NCI-H1048 (cell line): ENCODE measurements at regions not wholly inside any gene's neighbourhood (a gene's known extent, or its start where the extent isn't known, plus 50 kb on each side); places are given as distances from the start of the nearest gene placed in this dataset.
"Not testable (repeated sequence)": the region's sequence is repeated elsewhere in the genome, so short reads cannot be mapped to it uniquely, and the experiment has no call there.

Experiments used
- DNase-seq: peaks from one replicate; lab custom pipeline; 2025; lab: John Stamatoyannopoulos, UW

DNA sequence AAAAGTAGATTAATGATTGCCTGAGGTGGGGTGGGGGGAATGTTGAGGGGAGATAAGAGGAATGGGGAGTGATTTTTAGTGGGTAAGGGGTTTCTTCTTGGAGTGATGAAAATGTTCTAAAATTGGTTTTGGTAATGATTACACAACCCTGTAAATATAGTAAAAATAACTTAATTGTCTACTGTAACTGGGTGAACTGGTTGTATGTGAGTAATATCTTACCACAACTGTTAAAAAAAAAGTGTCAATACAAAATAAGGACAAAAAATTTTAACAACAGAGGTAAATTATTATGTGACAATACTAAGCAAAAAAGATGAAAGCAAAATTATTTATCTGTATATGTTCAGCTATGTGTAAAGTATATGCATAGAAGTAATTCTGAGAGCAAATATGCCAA is 86.3 kb upstream of the RASSF8 start:
- DNase-seq = no peak

GRCh38 chr12:25875661-25876060 is 82.8 kb upstream of the RASSF8 start:
- DNase-seq = no peak

- no peak for DNase-seq
These were observed 82.0 kb upstream of the RASSF8 start for GRCh38 chr12:25876383-25877045.

GRCh38 chr12:25877446-25877845 is 81.0 kb upstream of the RASSF8 start:
- no peak for DNase-seq

DNA sequence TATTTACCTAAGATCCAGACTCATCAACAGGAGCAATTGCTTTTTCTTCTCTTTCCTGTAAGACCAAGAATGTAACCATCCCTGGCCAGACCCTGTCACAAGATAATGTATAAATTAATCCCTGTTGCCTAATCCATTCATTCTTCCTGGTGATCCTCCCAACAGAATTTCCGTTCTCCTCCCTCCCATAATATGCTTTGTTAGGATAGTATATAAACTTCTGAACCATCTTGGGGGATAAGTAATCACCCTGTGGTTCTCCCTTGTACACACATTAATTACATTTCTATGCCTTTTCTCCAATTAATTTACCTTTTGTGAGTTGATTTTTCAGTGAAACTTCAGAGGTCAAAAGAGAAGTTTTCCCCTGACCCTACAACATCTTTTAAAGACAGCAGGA is 76.2 kb upstream of the RASSF8 start:
- no peak for DNase-seq

DNA sequence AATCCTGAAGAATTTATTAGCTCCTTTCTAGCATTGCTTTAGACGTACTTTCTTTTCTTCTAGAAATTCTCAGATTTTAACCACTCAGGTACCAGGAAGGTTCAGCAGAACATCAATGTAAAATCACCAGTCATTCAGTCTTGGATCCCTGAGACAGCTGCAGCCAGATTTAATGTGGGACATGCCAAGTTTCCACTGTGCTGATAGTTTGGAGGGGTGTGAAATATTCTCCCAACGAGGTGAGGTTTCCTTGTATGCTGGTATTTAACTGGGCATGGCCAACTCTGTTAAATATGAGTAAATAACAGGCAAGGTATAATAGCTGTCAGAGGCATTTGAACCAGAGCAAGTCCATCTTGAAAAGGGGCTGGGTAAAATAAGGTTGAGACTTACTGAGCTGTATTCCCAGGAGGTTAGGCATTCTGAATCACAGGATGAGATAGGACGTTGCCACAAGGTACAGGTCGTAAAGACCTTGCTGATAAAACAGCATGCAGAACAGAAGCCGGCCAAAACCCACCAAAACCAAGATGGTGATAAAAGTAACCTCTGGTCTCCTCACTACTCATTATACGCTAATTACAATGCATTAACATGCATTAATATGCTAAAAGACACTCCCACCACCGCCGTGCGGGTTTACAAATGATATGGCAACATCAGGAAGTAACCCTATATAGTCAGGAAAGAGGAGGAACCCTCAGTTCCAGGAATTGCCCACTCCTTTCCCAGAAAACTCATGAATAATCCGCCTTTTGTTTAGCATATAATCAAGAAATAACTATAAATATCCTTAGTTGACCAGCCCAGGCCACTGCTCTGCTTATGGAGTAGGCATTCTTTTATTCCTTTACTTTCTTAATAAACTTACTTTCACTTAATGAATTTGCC is 75.2 kb upstream of the RASSF8 start:
- no peak for DNase-seq

DNA sequence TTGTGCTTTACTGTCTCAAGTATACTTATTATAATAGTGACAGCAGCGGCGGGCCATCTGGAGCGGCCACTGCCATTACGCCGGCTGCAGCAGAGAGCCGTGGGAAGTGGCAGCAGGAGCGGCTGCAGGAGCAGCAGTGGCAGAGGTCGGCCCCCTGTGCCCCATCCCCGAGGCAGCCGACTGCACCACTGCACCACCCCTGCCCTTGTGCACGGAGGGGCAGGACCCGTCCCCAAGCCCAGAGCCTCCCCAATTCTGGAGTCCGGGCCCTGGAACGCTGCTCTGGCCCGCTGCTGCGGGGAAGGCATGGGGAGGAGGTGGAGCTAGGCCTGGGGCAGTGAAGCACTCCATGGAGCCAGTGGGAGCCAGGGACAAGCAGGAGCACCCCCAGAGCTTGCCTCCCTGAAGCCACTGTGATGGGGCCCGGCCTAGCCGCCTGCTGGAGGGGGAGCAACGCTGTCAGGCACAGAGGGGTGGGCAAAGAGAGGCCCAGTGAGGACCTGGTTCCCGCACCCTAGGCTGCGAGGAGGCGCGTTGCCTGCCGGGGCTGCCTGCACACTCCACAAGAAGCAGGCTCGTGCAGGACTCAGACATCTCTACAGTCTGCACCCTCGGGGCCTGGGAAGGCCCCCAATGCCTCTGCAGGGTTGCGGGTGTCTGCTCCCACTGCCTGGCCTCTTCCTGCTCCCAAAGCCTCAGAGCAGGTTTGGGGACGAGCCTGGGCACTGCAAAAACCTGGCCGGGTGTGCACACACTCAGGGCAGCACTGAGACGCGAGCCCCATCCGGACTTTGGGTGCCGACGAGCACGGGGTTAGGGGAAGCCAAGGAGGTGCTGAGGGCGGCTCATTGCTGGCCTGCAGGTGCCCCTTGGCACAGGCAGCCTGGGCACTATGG is 74.2 kb upstream of the RASSF8 start:
- DNase-seq = no peak

- DNase-seq = no peak
These were observed 73.6 kb upstream of the RASSF8 start for GRCh38 chr12:25884920-25885234.

DNA sequence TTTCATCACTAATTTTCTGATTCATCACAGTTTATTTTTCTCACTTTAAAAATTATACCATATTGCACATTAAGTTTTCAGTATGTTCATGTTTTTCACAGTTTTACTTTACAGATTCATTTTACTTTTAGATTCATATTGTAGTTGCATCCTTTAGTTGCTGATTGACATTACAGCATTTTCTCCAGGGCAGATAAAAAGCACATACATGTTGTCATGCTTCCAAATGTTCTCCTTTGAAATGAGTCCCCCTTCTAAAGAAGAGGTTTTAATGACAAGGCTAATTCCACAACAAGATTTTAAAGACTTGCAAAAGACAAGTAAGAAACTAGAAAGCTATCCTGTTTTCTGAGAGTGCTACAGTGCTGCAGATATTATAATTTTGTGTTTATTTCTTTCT is 72.1 kb upstream of the RASSF8 start:
- no peak for DNase-seq

- DNase-seq = no peak
These were observed 71.1 kb upstream of the RASSF8 start for GRCh38 chr12:25887367-25887766.

DNA sequence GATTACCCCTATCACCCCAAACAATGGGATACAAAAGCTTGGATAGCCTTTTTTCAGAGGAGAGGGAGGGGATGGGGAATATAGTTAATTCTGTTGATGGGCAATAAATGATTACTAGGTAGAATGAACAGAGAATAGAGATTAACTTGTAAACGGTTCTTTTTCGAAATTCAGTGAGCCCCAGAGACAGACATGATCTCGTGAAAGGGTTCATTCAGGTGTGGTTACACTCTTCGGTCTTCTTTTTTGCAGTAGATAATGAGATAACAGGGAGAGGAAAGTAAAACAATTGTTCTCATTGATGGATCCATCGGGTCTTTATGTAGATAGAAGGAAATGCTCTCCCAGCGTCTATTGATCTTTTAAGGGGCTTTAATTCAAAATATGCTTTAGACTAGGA is 69.3 kb upstream of the RASSF8 start:
- DNase-seq = no peak

DNA sequence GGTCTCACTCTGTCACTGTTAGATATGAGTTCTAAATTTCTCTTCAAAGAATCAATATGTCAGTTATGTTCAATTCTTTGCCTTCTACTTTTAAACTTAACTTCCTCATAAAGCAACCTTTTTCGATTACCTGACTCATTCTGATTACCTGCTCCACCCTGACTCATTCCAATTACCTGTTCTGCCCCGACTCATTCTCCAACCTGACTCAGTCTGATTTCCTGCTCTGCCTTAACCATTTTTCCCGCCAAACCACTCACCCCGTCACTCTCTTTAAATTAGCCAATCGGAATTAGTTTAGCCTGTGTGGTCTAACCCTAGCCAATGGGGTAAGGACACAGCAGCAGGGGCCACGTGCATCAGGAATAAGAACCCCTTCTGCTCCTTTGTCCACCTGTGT is 67.4 kb upstream of the RASSF8 start:
- DNase-seq = not testable (repeated sequence)

- no peak for DNase-seq
These were observed 63.7 kb upstream of the RASSF8 start for GRCh38 chr12:25894759-25895158.

DNA sequence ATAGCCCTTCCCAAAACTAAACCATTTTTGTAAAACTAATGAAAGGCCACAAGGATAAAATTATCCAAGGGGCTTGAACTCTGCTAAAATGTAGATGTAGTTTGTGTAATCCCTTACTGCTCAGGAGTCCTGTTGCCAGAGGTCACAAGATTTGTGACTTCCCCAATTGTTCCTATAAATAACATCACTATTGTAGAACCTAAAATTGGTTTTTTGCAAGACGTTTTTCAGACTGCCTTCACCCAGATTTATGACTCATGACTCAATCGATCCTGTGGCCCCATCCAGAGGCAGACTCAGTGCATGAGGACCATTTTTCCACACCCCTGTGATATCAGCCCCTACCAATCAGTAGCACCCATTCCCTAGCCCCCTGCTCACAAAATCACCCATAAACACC is 61.5 kb upstream of the RASSF8 start:
- DNase-seq = no peak

- DNase-seq = no peak
These were observed 54.8 kb upstream of the RASSF8 start for GRCh38 chr12:25903603-25904245.

DNA sequence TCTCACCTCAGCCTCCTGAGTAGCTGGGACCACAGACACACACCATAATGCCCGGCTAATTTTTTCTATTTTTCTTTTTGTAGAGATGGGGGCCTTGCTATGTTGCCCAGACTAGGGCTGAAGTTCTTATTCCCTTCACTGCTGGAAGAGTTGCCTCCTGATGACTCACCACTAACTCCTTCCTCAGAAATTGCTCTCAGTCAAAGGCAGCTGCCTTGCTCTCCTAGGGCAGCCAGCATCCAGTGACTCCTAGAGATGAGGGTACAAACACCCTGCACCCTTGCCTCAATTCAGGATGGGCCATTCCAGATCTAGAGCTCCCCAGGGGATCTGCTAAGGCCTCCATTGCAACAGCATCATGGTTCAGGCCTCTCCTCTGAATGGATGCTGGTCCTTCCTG is 54.0 kb upstream of the RASSF8 start:
- no peak for DNase-seq

- no peak for DNase-seq
These were observed 51.7 kb upstream of the RASSF8 start for GRCh38 chr12:25906651-25907340.
